Progenitor cell of endocrine pancreas (in vitro differentiated cells): ENCODE measurements at regions not wholly inside any gene's neighbourhood (a gene's known extent, or its start where the extent isn't known, plus 50 kb on each side); places are given as distances from the start of the nearest gene placed in this dataset.

Experiments used
- DNase-seq: peaks from one replicate; pipeline ENCODE4 v3.0.0; 2021; ENCODE audit warnings: low spot score; ENCODE audit not compliant: unreplicated experiment
- H3K27ac Mint-ChIP-seq: 2 replicates; pipeline ENCODE4 v1.8.0; 2021; ENCODE audit warnings: mild to moderate bottlenecking, moderate library complexity, mixed read lengths
- H3K27me3 Mint-ChIP-seq: 2 replicates; pipeline ENCODE4 v1.8.0; 2021; ENCODE audit warnings: mixed read lengths
- H3K36me3 Mint-ChIP-seq: 2 replicates; pipeline ENCODE4 v1.8.0; 2022; ENCODE audit warnings: mixed read lengths; ENCODE audit not compliant: insufficient read depth
- H3K4me1 Mint-ChIP-seq: 2 replicates; pipeline ENCODE4 v1.8.0; 2021; ENCODE audit warnings: low read depth, mixed read lengths
- H3K4me3 Mint-ChIP-seq: 2 replicates; pipeline ENCODE4 v1.8.0; 2021; ENCODE audit warnings: low read depth, mild to moderate bottlenecking, moderate library complexity, mixed read lengths
- H3K9me3 Mint-ChIP-seq: 2 replicates; pipeline ENCODE4 v1.8.0; 2021; ENCODE audit warnings: low read depth, mixed read lengths
- TF ChIP-seq, protein P1 (sequence below): fragments of 200-600 bp; sonication (generic); IDR thresholded peaks from one replicate; pipeline ENCODE4 v1.5.0; 2021; ENCODE audit warnings: antibody characterized with exemption, mild to moderate bottlenecking; ENCODE audit not compliant: unreplicated experiment

GRCh38 chr18:37631422-37631821 is 65.8 kb upstream of the CELF4 start:
- H3K36me3 Mint-ChIP-seq: no peaks in the 10 kb centered on the region
- H3K4me3 Mint-ChIP-seq: no peak overlapping the region
- DNase-seq: no peak
- no peak overlapping the region for H3K27ac Mint-ChIP-seq
- H3K9me3 Mint-ChIP-seq: no peaks in the 10 kb centered on the region
- H3K4me1 Mint-ChIP-seq: no peaks in the 10 kb centered on the region
- peaks cover 2% of the 10 kb centered on the region for H3K27me3 Mint-ChIP-seq
- TF ChIP-seq, protein P1, sequence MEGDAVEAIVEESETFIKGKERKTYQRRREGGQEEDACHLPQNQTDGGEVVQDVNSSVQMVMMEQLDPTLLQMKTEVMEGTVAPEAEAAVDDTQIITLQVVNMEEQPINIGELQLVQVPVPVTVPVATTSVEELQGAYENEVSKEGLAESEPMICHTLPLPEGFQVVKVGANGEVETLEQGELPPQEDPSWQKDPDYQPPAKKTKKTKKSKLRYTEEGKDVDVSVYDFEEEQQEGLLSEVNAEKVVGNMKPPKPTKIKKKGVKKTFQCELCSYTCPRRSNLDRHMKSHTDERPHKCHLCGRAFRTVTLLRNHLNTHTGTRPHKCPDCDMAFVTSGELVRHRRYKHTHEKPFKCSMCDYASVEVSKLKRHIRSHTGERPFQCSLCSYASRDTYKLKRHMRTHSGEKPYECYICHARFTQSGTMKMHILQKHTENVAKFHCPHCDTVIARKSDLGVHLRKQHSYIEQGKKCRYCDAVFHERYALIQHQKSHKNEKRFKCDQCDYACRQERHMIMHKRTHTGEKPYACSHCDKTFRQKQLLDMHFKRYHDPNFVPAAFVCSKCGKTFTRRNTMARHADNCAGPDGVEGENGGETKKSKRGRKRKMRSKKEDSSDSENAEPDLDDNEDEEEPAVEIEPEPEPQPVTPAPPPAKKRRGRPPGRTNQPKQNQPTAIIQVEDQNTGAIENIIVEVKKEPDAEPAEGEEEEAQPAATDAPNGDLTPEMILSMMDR: no peak

- TF ChIP-seq, protein P1: no peak
- Mint-ChIP-seq H3K4me3 (no peak overlapping the region), H3K4me1 (no peaks in the 10 kb centered on the region), H3K27ac (no peak overlapping the region), H3K36me3 (no peaks in the 10 kb centered on the region), H3K9me3 (no peaks in the 10 kb centered on the region), H3K27me3 (peaks cover 2% of the 10 kb centered on the region)
- DNase-seq: no peak
Observed at GRCh38 chr18:37630334-37630733, 64.7 kb upstream of the CELF4 start.

DNA sequence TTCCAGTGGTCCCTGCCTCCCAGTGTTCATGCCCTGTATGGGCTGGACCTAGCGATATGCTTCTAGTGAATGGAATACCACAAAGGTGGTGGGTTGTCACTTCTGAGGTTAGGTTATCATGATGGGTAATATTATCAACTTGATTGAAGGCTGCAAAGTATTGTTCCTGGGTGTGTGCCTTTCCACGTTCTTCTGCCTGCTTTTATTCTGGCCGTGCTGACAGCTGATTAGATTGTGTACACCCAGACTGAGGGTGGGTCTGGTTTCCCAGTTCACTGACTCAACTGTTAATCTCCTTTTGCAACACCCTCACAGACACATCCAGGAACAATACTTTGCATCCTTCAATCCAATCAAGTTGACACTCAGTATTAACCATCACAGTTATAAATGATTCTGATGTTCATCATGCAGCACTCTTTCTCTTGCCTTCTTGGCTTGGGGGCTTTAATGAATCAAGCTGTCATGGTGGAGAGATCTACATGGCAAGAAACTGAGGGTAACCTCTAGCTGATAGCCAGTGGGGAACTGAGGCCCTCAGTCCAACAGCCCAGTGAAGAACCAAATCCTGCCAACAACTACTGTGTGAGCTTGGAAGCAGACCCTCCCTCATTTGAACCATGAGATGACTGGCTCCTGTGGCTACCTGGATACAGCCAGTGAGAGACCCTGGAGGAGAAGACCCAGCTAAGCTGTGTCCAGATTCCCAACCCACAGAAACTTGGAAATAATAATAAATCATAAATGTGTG is 63.0 kb upstream of the CELF4 start:
- Mint-ChIP-seq H3K4me3 (no peak overlapping the region), H3K9me3 (no peaks in the 10 kb centered on the region), H3K27ac (no peak overlapping the region), H3K27me3 (peaks cover 2% of the 10 kb centered on the region), H3K4me1 (peaks cover 2% of the 10 kb centered on the region), H3K36me3 (no peaks in the 10 kb centered on the region)
- no peak for DNase-seq
- TF ChIP-seq, protein P1: no peak

GRCh38 chr18:37624318-37624717 is 58.7 kb upstream of the CELF4 start:
- H3K4me3 Mint-ChIP-seq: no peak overlapping the region
- DNase-seq: no peak
- H3K4me1 Mint-ChIP-seq: peaks cover 2% of the 10 kb centered on the region
- H3K27me3 Mint-ChIP-seq: no peaks in the 10 kb centered on the region
- no peak overlapping the region for H3K27ac Mint-ChIP-seq
- no peaks in the 10 kb centered on the region for H3K9me3 Mint-ChIP-seq
- H3K36me3 Mint-ChIP-seq: no peaks in the 10 kb centered on the region
- TF ChIP-seq, protein P1: no peak

- Mint-ChIP-seq H3K4me3 (no peak overlapping the region), H3K36me3 (no peaks in the 10 kb centered on the region), H3K27me3 (no peaks in the 10 kb centered on the region), H3K4me1 (no peaks in the 10 kb centered on the region), H3K9me3 (peaks cover 3% of the 10 kb centered on the region), H3K27ac (no peak overlapping the region)
- no peak for DNase-seq
- TF ChIP-seq, protein P1: no peak
Observed at GRCh38 chr18:37619964-37620363, 54.4 kb upstream of the CELF4 start.
